ENCODE measurements at regions not wholly inside any gene's neighbourhood (a gene's known extent, or its start where the extent isn't known, plus 50 kb on each side); places are given as distances from the start of the nearest gene placed in this dataset.

DNA sequence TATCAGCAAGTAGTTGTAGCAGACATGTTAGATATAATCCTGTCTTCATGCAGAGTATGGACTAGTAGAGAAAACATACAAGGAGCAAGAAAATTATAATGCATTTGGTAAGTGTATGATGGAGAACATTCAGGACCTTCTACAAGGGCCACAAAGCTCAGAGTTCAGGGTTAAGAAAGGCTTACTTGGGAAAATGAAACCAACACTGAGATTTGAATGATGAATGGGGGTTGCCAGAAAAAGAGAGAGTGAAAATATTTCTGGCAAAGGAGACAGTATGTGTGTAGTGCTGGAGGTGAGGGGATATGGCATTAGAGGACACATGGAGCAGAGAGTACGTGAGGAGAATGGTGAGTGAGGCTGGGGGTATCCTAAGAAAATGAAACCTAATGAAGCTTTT lies 169.8 kb upstream of the STK32A start:
- Mint-ChIP-seq H3K27me3 (ENCODE audit: low read depth) (no peaks in the 10 kb centered on the region), H3K36me3 (no peaks in the 10 kb centered on the region), H3K27ac (no peak overlapping the region), H3K9me3 (peaks cover 6% of the 10 kb centered on the region), H3K4me3 (no peak overlapping the region), H3K4me1 (no peaks in the 10 kb centered on the region)
- no peak for ATAC-seq
- DNase-seq (ENCODE audit: low spot score), result no peak
- ChIA-PET CTCF (interaction anchor here (1.0 kb wide), 1 partner anchor 33 kb away, joined by 3 read pairs; no protein-coding TSS in a partner anchor), POLR2A (no interaction called here)
- TF ChIP-seq GABPB1 (CRISPR knock-in tag; IDR thresholded peaks at IDR 0.05), result no peak
- TF ChIP-seq NFE2L1 (CRISPR knock-in tag; IDR thresholded peaks at IDR 0.05), result no peak
- TF ChIP-seq, protein P1, sequence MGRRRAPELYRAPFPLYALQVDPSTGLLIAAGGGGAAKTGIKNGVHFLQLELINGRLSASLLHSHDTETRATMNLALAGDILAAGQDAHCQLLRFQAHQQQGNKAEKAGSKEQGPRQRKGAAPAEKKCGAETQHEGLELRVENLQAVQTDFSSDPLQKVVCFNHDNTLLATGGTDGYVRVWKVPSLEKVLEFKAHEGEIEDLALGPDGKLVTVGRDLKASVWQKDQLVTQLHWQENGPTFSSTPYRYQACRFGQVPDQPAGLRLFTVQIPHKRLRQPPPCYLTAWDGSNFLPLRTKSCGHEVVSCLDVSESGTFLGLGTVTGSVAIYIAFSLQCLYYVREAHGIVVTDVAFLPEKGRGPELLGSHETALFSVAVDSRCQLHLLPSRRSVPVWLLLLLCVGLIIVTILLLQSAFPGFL (CRISPR knock-in tag; IDR thresholded peaks at IDR 0.05; ENCODE audit: borderline replicate concordance), result no peak
- TF ChIP-seq ZNF263 (CRISPR knock-in tag; IDR thresholded peaks at IDR 0.05; ENCODE audit: low read depth), result no peak
- no peak for TF ChIP-seq ZNF138 (CRISPR knock-in tag; conservative IDR thresholded peaks at IDR 0.05)
- TF ChIP-seq ETV6 (CRISPR knock-in tag; IDR thresholded peaks at IDR 0.05), result no peak

DNA sequence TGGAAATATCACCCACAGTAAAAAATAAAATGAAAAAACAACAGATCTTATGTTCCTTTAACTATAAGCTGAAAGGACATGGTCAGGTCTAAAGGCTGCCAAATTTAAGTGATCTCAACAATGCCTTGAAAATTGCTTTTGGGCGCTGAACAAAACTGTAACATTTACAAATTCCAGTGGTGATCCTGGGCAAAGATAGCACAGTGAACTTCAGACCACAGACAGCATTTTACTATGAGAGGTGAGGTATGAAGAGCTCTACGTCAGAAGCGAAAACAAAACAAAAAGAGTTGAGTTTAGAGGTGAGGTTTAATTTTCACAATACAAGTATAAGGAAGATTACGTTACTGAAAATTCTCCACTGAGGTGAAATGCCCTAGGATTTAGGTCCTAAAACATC lies 165.8 kb upstream of the STK32A start:
- peaks cover 17% of the 10 kb centered on the region for H3K4me1 Mint-ChIP-seq
- DNase-seq (ENCODE audit: low spot score) (no peak), ATAC-seq (no peak)
- CTCF ChIA-PET, result no interaction called here
- no peak overlapping the region for H3K27ac Mint-ChIP-seq
- no peaks in the 10 kb centered on the region for H3K36me3 Mint-ChIP-seq
- POLR2A ChIA-PET, result no interaction called here
- TF ChIP-seq, protein P2, sequence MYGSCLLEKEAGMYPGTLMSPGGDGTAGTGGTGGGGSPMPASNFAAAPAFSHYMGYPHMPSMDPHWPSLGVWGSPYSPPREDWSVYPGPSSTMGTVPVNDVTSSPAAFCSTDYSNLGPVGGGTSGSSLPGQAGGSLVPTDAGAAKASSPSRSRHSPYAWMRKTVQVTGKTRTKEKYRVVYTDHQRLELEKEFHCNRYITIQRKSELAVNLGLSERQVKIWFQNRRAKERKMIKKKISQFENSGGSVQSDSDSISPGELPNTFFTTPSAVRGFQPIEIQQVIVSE (CRISPR knock-in tag; IDR thresholded peaks at IDR 0.05; ENCODE audit: borderline replicate concordance), result no peak
- TF ChIP-seq, protein P3, sequence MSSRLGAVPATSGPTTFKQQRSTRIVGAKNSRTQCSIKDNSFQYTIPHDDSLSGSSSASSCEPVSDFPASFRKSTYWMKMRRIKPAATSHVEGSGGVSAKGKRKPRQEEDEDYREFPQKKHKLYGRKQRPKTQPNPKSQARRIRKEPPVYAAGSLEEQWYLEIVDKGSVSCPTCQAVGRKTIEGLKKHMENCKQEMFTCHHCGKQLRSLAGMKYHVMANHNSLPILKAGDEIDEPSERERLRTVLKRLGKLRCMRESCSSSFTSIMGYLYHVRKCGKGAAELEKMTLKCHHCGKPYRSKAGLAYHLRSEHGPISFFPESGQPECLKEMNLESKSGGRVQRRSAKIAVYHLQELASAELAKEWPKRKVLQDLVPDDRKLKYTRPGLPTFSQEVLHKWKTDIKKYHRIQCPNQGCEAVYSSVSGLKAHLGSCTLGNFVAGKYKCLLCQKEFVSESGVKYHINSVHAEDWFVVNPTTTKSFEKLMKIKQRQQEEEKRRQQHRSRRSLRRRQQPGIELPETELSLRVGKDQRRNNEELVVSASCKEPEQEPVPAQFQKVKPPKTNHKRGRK (CRISPR knock-in tag; IDR thresholded peaks at IDR 0.05; ENCODE audit: borderline replicate concordance), result no peak
- TF ChIP-seq, protein P4, sequence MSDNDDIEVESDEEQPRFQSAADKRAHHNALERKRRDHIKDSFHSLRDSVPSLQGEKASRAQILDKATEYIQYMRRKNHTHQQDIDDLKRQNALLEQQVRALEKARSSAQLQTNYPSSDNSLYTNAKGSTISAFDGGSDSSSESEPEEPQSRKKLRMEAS (CRISPR knock-in tag; IDR thresholded peaks at IDR 0.05), result no peak
- TF ChIP-seq ZNF121 (CRISPR knock-in tag; IDR thresholded peaks at IDR 0.05), result no peak
- peaks cover 6% of the 10 kb centered on the region for H3K9me3 Mint-ChIP-seq
- H3K27me3 Mint-ChIP-seq (ENCODE audit: low read depth), result no peaks in the 10 kb centered on the region
- no peak overlapping the region for H3K4me3 Mint-ChIP-seq

DNA sequence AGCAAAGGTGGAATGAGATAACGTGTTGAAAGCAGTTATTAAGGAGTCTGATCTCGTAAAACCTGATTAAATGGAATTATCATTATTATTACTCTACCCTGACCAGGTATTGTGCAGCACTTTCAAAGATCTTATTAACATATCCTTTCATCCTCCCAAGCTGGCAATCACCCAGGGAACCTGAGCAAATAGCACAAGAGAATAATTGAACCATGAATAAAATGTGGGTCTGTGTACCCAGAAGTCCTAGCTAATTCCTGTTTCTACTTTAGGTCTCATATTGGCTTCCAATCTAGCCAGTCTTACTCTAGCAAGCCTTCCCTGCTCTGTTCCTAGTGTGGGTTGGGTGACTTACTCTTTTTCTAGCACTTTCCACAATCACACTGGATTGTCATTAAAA lies 162.2 kb upstream of the STK32A start:
- TF ChIP-seq JUN (CRISPR knock-in tag; IDR thresholded peaks at IDR 0.05) (no peak), RORB (CRISPR knock-in tag; IDR thresholded peaks at IDR 0.05) (no peak), MXD4 (CRISPR knock-in tag; IDR thresholded peaks at IDR 0.05; ENCODE audit: borderline replicate concordance) (no peak), TEAD1 (CRISPR knock-in tag; IDR thresholded peaks at IDR 0.05) (no peak), FOXP1 (CRISPR knock-in tag; IDR thresholded peaks at IDR 0.05; ENCODE audit: borderline replicate concordance) (no peak), SOX15 (CRISPR knock-in tag; IDR thresholded peaks at IDR 0.05) (no peak)
- TF ChIP-seq, protein P5, sequence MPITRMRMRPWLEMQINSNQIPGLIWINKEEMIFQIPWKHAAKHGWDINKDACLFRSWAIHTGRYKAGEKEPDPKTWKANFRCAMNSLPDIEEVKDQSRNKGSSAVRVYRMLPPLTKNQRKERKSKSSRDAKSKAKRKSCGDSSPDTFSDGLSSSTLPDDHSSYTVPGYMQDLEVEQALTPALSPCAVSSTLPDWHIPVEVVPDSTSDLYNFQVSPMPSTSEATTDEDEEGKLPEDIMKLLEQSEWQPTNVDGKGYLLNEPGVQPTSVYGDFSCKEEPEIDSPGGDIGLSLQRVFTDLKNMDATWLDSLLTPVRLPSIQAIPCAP (CRISPR knock-in tag; IDR thresholded peaks at IDR 0.05), result no peak
- TF ChIP-seq, protein P6, sequence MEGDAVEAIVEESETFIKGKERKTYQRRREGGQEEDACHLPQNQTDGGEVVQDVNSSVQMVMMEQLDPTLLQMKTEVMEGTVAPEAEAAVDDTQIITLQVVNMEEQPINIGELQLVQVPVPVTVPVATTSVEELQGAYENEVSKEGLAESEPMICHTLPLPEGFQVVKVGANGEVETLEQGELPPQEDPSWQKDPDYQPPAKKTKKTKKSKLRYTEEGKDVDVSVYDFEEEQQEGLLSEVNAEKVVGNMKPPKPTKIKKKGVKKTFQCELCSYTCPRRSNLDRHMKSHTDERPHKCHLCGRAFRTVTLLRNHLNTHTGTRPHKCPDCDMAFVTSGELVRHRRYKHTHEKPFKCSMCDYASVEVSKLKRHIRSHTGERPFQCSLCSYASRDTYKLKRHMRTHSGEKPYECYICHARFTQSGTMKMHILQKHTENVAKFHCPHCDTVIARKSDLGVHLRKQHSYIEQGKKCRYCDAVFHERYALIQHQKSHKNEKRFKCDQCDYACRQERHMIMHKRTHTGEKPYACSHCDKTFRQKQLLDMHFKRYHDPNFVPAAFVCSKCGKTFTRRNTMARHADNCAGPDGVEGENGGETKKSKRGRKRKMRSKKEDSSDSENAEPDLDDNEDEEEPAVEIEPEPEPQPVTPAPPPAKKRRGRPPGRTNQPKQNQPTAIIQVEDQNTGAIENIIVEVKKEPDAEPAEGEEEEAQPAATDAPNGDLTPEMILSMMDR (IDR thresholded peaks at IDR 0.05), result no peak
- TF ChIP-seq, protein P7, sequence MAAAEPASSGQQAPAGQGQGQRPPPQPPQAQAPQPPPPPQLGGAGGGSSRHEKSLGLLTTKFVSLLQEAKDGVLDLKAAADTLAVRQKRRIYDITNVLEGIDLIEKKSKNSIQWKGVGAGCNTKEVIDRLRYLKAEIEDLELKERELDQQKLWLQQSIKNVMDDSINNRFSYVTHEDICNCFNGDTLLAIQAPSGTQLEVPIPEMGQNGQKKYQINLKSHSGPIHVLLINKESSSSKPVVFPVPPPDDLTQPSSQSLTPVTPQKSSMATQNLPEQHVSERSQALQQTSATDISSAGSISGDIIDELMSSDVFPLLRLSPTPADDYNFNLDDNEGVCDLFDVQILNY (CRISPR knock-in tag; IDR thresholded peaks at IDR 0.05), result no peak
- TF ChIP-seq, protein P8, sequence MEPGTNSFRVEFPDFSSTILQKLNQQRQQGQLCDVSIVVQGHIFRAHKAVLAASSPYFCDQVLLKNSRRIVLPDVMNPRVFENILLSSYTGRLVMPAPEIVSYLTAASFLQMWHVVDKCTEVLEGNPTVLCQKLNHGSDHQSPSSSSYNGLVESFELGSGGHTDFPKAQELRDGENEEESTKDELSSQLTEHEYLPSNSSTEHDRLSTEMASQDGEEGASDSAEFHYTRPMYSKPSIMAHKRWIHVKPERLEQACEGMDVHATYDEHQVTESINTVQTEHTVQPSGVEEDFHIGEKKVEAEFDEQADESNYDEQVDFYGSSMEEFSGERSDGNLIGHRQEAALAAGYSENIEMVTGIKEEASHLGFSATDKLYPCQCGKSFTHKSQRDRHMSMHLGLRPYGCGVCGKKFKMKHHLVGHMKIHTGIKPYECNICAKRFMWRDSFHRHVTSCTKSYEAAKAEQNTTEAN (CRISPR knock-in tag; IDR thresholded peaks at IDR 0.05), result no peak
- TF ChIP-seq, protein P9, sequence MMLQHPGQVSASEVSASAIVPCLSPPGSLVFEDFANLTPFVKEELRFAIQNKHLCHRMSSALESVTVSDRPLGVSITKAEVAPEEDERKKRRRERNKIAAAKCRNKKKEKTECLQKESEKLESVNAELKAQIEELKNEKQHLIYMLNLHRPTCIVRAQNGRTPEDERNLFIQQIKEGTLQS (CRISPR knock-in tag; conservative IDR thresholded peaks at IDR 0.05), result no peak
- TF ChIP-seq, protein P10, sequence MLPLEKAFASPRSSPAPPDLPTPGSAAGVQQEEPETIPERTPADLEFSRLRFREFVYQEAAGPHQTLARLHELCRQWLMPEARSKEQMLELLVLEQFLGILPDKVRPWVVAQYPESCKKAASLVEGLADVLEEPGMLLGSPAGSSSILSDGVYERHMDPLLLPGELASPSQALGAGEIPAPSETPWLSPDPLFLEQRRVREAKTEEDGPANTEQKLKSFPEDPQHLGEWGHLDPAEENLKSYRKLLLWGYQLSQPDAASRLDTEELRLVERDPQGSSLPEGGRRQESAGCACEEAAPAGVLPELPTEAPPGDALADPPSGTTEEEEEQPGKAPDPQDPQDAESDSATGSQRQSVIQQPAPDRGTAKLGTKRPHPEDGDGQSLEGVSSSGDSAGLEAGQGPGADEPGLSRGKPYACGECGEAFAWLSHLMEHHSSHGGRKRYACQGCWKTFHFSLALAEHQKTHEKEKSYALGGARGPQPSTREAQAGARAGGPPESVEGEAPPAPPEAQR (CRISPR knock-in tag; IDR thresholded peaks at IDR 0.05), result no peak
- H3K36me3 Mint-ChIP-seq, result no peaks in the 10 kb centered on the region
- peak overlapping the region; percentile 86 for H3K27ac Mint-ChIP-seq
- CTCF ChIA-PET, result interaction anchor here (0.7 to 3.1 kb wide), 4 partner anchors 26 to 116 kb away, joined by 3 to 17 read pairs (median 4); no protein-coding TSS in a partner anchor
- no peaks in the 10 kb centered on the region for H3K27me3 Mint-ChIP-seq (ENCODE audit: low read depth)
- peaks cover under 1% of the 10 kb centered on the region; the same call in 1 of the 2 replicates for H3K9me3 Mint-ChIP-seq
- no peak; the same call in 1 of the 2 replicates for ATAC-seq
- no peak overlapping the region for H3K4me3 Mint-ChIP-seq
- POLR2A ChIA-PET, result no interaction called here
- H3K4me1 Mint-ChIP-seq, result peaks cover 27% of the 10 kb centered on the region
- DNase-seq (ENCODE audit: low spot score), result no peak

All from WTC11 (cell line).